SK-N-SH (cell line): ENCODE measurements at regions not wholly inside any gene's neighbourhood (a gene's known extent, or its start where the extent isn't known, plus 50 kb on each side); places are given as distances from the start of the nearest gene placed in this dataset.

Source experiments
- CHD2 ChIP-seq: fragments of 150-350 bp; IDR thresholded peaks from 2 replicates; pipeline ENCODE4 v1.6.1; 2018; ENCODE audit warnings: low read length; ENCODE audit not compliant: partially characterized antibody
- MAX ChIP-seq: IDR thresholded peaks from 2 replicates; pipeline ENCODE4 v1.4.0; 2012; ENCODE audit warnings: low read depth
- RAD21 ChIP-seq: IDR thresholded peaks from 2 replicates; pipeline ENCODE4 v1.6.1; 2012; ENCODE audit warnings: mild to moderate bottlenecking, low read length
- TAF1 ChIP-seq: IDR thresholded peaks from 2 replicates; pipeline ENCODE4 v1.6.1; 2012; ENCODE audit warnings: low read depth, mild to moderate bottlenecking, low read length, moderate library complexity, borderline replicate concordance
- TF ChIP-seq, protein P1 (sequence below): fragments of 150-350 bp; IDR thresholded peaks from 2 replicates; pipeline ENCODE4 v1.6.1; 2017; ENCODE audit warnings: antibody characterized with exemption, low read length, low read depth, borderline replicate concordance

DNA sequence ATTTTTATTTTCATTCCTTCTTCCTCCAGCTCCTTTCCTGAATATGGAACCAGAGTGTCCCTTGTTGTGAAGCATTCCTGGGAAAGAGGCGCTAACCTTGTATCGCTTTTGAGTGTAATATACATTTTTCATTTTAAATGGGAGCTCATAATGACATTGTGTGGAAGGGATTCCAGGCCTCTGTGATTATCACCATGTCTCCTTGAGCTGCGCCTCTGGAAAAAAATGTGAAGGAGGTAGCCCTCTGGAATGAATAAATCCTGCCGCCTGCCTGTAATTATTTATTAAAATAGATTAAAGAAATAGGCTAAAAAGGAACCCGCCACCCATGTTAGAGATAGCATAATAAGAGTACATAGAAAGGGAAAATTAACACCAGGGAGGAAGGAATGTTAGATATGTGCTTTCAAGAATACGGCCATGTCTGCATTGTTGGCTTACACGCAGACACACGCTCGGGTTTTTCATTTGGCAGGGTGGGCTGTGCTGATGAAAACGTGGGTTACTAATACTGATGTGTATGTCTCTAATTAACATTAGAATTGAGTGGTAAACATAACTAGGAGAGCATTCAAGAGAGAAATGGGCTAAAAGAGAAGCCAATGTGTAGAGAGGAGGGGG lies 138.5 kb downstream of the LINC00237 start:
- no peak for TF ChIP-seq MAX
- TF ChIP-seq TAF1 = no peak
- TF ChIP-seq CHD2 = no peak
- TF ChIP-seq, protein P1, sequence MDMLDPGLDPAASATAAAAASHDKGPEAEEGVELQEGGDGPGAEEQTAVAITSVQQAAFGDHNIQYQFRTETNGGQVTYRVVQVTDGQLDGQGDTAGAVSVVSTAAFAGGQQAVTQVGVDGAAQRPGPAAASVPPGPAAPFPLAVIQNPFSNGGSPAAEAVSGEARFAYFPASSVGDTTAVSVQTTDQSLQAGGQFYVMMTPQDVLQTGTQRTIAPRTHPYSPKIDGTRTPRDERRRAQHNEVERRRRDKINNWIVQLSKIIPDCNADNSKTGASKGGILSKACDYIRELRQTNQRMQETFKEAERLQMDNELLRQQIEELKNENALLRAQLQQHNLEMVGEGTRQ = no peak
- TF ChIP-seq RAD21 = no peak
